ENCODE measurements at regions not wholly inside any gene's neighbourhood (a gene's known extent, or its start where the extent isn't known, plus 50 kb on each side); places are given as distances from the start of the nearest gene placed in this dataset.
"Not testable (repeated sequence)": the region's sequence is repeated elsewhere in the genome, so short reads cannot be mapped to it uniquely, and the experiment has no call there.

DNA sequence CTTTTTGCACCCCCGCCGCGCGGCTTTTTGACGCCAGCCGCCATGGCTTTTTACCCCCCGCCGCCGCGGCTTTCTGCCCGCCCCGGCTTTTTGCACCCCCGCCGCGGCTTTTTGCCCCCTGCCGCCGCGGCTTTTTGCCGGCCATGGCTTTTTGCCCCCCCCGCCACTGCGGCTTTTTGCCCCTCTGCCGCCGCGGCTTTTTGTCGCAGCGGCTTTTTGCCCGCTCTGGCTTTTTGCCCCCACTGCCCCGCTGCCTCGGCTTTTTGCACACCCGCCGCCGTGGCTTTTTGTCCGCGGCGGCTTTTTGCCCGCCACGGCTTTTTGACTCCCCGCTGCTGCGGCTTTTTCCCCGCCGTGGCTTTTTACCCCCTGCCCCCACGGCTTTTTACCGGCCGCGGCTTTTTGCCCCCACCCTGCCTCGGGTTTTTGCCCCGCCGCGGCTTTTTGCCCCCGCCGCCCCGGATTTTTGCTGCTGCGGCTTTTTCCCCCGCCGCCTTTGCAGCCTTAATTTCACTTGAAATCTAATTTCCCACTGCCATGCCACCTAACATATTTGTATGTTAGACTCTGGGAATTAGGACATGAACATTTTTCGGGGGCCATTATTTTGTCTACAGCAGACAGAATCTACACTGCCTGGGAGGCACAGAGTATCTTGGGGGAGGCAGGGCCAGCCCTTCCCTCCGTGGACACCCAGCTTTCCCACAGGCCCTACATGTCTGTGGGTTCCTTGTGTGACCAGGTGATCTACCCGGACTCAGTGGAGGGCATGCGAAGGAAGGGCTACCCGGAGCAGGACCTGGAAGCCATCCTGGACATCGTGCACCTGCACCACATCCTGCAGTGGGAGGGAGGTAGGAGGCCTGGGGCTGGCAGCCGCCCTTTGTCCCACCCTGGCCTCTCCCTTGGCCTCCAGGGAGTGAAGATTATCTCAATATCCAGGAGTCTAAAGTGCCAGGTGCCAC, 3031.0 kb upstream of the TEKT4 start:
- 13 to 16% methylated on average over 52 to 62 of the region's 62 CpGs for WGBS, 2 donors
- Histone ChIP-seq H3K4me1 (peaks cover 3% of the 10 kb centered on the region), H3K9me3 (no peaks in the 10 kb centered on the region), H3K27ac (no peak overlapping the region), H3K4me3 (peak overlapping the region in 1 of 2 donors; percentile 36), H3K36me3 (ENCODE audit: low read depth, missing control alignments) (no peaks in the 10 kb centered on the region), H3K27me3 (no peaks in the 10 kb centered on the region)
- DNase-seq = no peak
- intact Hi-C loops (cut with DNase I; ENCODE audit: low total_unique reads) = no loop called here
- TF ChIP-seq, protein P1, sequence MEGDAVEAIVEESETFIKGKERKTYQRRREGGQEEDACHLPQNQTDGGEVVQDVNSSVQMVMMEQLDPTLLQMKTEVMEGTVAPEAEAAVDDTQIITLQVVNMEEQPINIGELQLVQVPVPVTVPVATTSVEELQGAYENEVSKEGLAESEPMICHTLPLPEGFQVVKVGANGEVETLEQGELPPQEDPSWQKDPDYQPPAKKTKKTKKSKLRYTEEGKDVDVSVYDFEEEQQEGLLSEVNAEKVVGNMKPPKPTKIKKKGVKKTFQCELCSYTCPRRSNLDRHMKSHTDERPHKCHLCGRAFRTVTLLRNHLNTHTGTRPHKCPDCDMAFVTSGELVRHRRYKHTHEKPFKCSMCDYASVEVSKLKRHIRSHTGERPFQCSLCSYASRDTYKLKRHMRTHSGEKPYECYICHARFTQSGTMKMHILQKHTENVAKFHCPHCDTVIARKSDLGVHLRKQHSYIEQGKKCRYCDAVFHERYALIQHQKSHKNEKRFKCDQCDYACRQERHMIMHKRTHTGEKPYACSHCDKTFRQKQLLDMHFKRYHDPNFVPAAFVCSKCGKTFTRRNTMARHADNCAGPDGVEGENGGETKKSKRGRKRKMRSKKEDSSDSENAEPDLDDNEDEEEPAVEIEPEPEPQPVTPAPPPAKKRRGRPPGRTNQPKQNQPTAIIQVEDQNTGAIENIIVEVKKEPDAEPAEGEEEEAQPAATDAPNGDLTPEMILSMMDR (IDR thresholded peaks at IDR 0.05) = no peak
- TF ChIP-seq POLR2A (IDR thresholded peaks at IDR 0.05) = no peak

DNA sequence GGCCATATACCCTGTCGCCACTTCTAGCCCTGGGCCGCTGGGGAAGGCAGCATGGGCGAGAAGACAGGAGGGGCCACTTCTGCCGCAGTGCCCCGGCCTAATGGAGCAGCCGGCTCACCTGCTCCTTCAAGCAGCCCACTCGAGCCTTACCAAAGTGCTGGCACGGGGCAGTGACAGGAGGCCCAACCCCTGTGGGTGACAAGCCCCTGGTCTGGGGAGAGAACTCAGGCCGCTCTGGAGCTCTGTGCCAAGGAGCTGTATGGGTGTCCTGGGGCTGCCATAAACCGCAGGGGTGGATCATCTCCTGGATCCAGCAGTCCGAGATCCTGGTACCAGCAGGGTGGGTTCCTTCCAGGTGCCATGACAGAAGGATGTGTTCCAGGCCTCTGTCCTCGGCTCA, 3029.0 kb upstream of the TEKT4 start:
- H3K27ac ChIP-seq; H3K9me3 ChIP-seq; H3K4me3 ChIP-seq; H3K4me1 ChIP-seq; H3K27me3 ChIP-seq; intact Hi-C loops (cut with DNase I; ENCODE audit: low total_unique reads); DNase-seq; H3K36me3 ChIP-seq (ENCODE audit: low read depth, missing control alignments): not testable (repeated sequence)
- WGBS, 2 donors = 86 to 95% methylated on average over 9 to 12 of the region's 12 CpGs

- H3K27me3 ChIP-seq; intact Hi-C loops (cut with DNase I; ENCODE audit: low total_unique reads); H3K36me3 ChIP-seq (ENCODE audit: low read depth, missing control alignments); H3K9me3 ChIP-seq; DNase-seq; H3K4me1 ChIP-seq; H3K4me3 ChIP-seq; H3K27ac ChIP-seq: not testable (repeated sequence)
- WGBS, 2 donors = 79 to 85% methylated on average over 8 to 14 of the region's 14 CpGs
Measured at GRCh38 chr2:91842913-91843312, 3028.3 kb upstream of the TEKT4 start.

DNA sequence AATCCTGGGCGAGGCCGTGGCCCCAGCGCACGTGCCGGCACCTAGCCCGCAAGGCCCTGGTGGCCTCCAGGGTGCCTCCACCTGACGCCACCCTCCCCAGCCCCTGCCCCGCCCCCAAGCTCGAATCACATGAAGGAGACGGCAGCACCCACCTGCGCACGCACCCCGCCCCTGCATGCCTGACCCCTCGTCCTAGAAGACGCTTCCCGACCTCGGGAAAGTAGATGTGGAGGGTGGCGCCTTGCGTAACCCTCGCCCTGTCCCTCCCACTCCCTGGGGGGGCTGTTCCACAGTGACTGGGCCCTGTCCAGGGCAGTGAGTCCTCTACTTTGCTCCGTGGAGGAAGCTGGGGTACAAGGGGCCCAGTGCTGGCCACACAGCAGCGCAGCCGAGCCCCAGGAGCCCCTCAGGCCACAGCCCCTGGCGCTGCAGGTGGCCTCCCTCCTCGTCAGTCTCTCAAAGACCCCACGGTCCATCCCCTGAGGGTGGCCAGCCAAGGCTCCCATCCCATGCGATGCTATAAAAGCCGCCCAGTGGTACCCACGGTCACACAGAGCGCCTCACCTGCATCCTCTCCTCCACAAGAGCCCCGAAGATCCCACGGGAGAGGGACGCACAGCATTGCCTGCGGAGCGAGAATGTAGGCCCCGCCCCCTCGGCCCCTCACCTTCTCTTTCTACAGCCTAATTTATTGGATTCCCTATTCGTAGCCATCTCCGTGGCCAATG, 3027.3 kb upstream of the TEKT4 start:
- H3K36me3 ChIP-seq (ENCODE audit: low read depth, missing control alignments); intact Hi-C loops (cut with DNase I; ENCODE audit: low total_unique reads); DNase-seq; H3K4me3 ChIP-seq; H3K4me1 ChIP-seq; H3K27ac ChIP-seq; H3K27me3 ChIP-seq; H3K9me3 ChIP-seq: not testable (repeated sequence)
- WGBS, 2 donors = 69 to 70% methylated on average over 19 to 32 of the region's 39 CpGs

DNA sequence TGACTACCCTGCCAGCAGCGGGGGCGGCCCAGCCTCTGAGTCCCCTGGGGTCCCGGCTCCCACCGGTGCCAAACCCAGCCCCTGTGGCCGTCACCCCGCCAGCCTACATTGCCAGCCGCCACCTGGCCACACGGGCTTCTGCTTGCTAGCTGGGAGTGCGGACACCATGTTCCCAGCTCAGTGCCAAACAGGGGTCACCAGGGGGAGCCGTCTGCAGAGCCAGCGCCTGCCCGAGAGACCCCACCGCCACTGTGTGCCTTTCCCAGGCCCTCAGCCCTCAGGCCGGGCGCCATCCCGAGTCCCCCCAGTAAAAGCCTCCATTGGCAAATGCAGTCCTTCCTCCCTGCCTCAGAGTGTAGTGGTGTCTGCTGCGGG, 3026.8 kb upstream of the TEKT4 start:
- H3K4me1 ChIP-seq; H3K36me3 ChIP-seq (ENCODE audit: low read depth, missing control alignments); H3K9me3 ChIP-seq; DNase-seq; H3K4me3 ChIP-seq; intact Hi-C loops (cut with DNase I; ENCODE audit: low total_unique reads); H3K27ac ChIP-seq; H3K27me3 ChIP-seq: not testable (repeated sequence)
- 51 to 88% methylated on average over 9 to 17 of the region's 17 CpGs for WGBS, 2 donors

- H3K4me3 ChIP-seq; intact Hi-C loops (cut with DNase I; ENCODE audit: low total_unique reads); H3K36me3 ChIP-seq (ENCODE audit: low read depth, missing control alignments); H3K4me1 ChIP-seq; H3K27ac ChIP-seq; H3K27me3 ChIP-seq; DNase-seq; H3K9me3 ChIP-seq: not testable (repeated sequence)
- 67 to 76% methylated on average over 3 of the region's 3 CpGs for WGBS, 2 donors
Measured at GRCh38 chr2:91846388-91846787, 3024.8 kb upstream of the TEKT4 start.

- H3K27ac ChIP-seq; DNase-seq; H3K9me3 ChIP-seq; H3K4me1 ChIP-seq; H3K4me3 ChIP-seq; H3K36me3 ChIP-seq (ENCODE audit: low read depth, missing control alignments); intact Hi-C loops (cut with DNase I; ENCODE audit: low total_unique reads); H3K27me3 ChIP-seq: not testable (repeated sequence)
- WGBS, 2 donors = 85 to 88% methylated on average over 8 to 16 of the region's 47 CpGs
Measured at GRCh38 chr2:91851689-91852420, 3019.4 kb upstream of the TEKT4 start.

DNA sequence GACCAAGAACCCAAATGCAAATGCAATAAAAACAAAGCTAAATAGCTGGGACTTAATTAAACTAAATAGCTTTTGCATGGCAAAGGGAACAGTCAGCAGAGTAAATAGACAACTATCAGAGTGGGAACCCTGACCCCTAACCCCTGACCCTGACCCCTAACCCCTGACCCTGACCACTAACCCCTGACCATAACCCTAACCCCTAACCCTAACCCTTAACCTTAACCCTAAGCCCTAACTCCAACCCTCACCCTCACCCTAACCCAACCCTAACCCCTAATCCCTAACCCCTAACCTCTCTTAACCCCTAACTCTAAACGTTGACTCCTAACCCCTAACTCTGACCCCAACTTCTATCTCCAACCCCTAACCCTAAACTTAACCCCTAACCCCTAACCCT, 3014.3 kb upstream of the TEKT4 start:
- H3K9me3 ChIP-seq; intact Hi-C loops (cut with DNase I; ENCODE audit: low total_unique reads); DNase-seq; H3K4me1 ChIP-seq; H3K27ac ChIP-seq; H3K27me3 ChIP-seq; H3K36me3 ChIP-seq (ENCODE audit: low read depth, missing control alignments); H3K4me3 ChIP-seq: not testable (repeated sequence)
- 19 to 50% methylated on average over 1 of the region's 1 CpG for WGBS, 2 donors

DNA sequence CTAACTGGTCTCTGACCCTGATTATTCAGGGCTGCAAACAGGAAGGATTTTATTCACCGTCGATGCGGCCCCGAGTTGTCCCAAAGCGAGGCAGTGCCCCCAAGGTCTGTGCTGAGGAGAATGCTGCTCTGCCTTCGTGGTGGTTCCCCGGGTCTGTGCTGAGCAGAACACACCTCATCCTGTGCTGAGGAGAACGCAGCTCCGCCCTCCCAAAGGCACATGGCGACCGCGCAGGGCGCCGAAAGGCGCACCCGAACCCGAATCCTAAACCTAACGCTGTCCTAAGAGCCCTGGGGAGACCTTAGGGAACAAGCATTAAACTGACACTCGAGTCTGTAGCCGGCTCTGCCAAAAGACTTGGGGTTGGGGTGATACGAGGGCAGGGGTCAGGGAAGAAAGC, 3013.5 kb upstream of the TEKT4 start:
- intact Hi-C loops (cut with DNase I; ENCODE audit: low total_unique reads) = not testable (repeated sequence)

DNA sequence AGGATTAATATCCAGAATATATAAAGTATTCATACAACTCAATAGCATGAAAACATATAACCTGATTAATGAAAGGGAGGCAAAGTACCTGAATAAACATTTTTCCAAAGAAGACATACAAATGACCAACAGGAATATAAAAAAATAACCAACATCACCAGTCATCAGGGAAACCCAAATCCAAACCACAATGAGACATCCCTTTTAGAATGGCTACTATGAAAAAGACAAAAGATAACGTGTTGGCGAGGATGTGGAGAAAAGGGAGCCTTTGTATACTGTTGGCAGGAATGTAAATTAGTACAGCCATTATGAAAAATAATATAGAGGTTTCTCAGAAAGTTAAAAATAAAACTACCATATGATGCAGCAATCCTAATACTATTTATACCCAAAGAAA, 2999.5 kb upstream of the TEKT4 start:
- H3K27me3 ChIP-seq; H3K4me1 ChIP-seq; H3K9me3 ChIP-seq; H3K27ac ChIP-seq; intact Hi-C loops (cut with DNase I; ENCODE audit: low total_unique reads); DNase-seq; H3K36me3 ChIP-seq (ENCODE audit: low read depth, missing control alignments); H3K4me3 ChIP-seq: not testable (repeated sequence)
- 56 to 74% methylated on average over 2 of the region's 2 CpGs for WGBS, 2 donors

More for the DNA sequence above, 3013.5 kb upstream of the TEKT4 start:
- not testable (repeated sequence) for H3K4me3 ChIP-seq; H3K4me1 ChIP-seq; DNase-seq; H3K27me3 ChIP-seq; H3K9me3 ChIP-seq; H3K36me3 ChIP-seq (ENCODE audit: low read depth, missing control alignments); H3K27ac ChIP-seq
- 67 to 69% methylated on average over 13 to 21 of the region's 21 CpGs for WGBS, 2 donors

All from testis (tissue), 2 donors.